H9 (cell line): ENCODE measurements at regions not wholly inside any gene's neighbourhood (a gene's known extent, or its start where the extent isn't known, plus 50 kb on each side); places are given as distances from the start of the nearest gene placed in this dataset.

Experiments
- DNase-seq: peaks from one replicate; pipeline ENCODE4 v3.0.0-alpha.2; 2017
- H2AFZ ChIP-seq: one replicate; pipeline ENCODE4 v1.6.1; 2013; ENCODE audit warnings: mild to moderate bottlenecking, low read length, control low read depth, moderate library complexity
- H2AK5ac ChIP-seq: 2 replicates; pipeline ENCODE4 v1.6.1; 2013; ENCODE audit warnings: low read length, control low read depth, mixed read lengths; ENCODE audit not compliant: insufficient read length
- H2BK120ac ChIP-seq: one replicate; pipeline ENCODE4 v1.6.1; 2013; ENCODE audit warnings: low read depth, mild to moderate bottlenecking, low read length, control low read depth, inconsistent platforms; ENCODE audit not compliant: poor library complexity, severe bottlenecking
- H2BK12ac ChIP-seq: 2 replicates; pipeline ENCODE4 v1.6.1; 2013; ENCODE audit warnings: low read length, control low read depth, mixed read lengths, low read depth; ENCODE audit not compliant: insufficient read length
- H2BK15ac ChIP-seq: 2 replicates; pipeline ENCODE4 v1.6.1; 2013; ENCODE audit warnings: low read depth, low read length, control low read depth
- H2BK20ac ChIP-seq: one replicate; pipeline ENCODE4 v1.6.1; 2013; ENCODE audit warnings: low read depth, mild to moderate bottlenecking, low read length, control low read depth, inconsistent platforms; ENCODE audit not compliant: poor library complexity, severe bottlenecking
- H2BK5ac ChIP-seq: 2 replicates; pipeline ENCODE4 v1.6.1; 2013; ENCODE audit warnings: low read length, control low read depth, mixed read lengths; ENCODE audit not compliant: insufficient read length
- H3K14ac ChIP-seq: 2 replicates; pipeline ENCODE4 v1.6.1; 2013; ENCODE audit warnings: low read length, control low read depth; ENCODE audit not compliant: insufficient read depth
- H3K18ac ChIP-seq: 2 replicates; pipeline ENCODE4 v1.6.1; 2013; ENCODE audit warnings: low read depth, mild to moderate bottlenecking, mixed read lengths, low read length, control low read depth; ENCODE audit not compliant: insufficient read length
- H3K23ac ChIP-seq: 2 replicates; pipeline ENCODE4 v1.6.1; 2013; ENCODE audit warnings: low read length, control low read depth, mixed read lengths, low read depth; ENCODE audit not compliant: insufficient read length
- H3K23me2 ChIP-seq: 2 replicates; pipeline ENCODE4 v1.6.1; 2013; ENCODE audit warnings: low read depth, mild to moderate bottlenecking, mixed read lengths, low read length, control low read depth; ENCODE audit not compliant: insufficient read length, poor library complexity, severe bottlenecking
- H3K27ac ChIP-seq: 2 replicates; pipeline ENCODE4 v1.5.1; 2013; ENCODE audit warnings: low read length, control low read depth, mixed read lengths, low read depth; ENCODE audit not compliant: insufficient read length
- H3K27me3 ChIP-seq: 2 replicates; pipeline ENCODE4 v1.6.1; 2013; ENCODE audit warnings: low read length, control low read depth, inconsistent platforms; ENCODE audit not compliant: insufficient read depth
- H3K4ac ChIP-seq: 2 replicates; pipeline ENCODE4 v1.6.1; 2013; ENCODE audit warnings: low read depth, mild to moderate bottlenecking, control low read depth, inconsistent platforms, low read length, moderate library complexity
- H3K4me1 ChIP-seq: 2 replicates; pipeline ENCODE4 v1.6.1; 2013; ENCODE audit warnings: low read length, control low read depth, inconsistent platforms; ENCODE audit not compliant: insufficient read depth
- H3K4me2 ChIP-seq: 2 replicates; pipeline ENCODE4 v1.6.1; 2013; ENCODE audit warnings: low read length, control low read depth, mixed read lengths; ENCODE audit not compliant: insufficient read length, insufficient read depth
- H3K56ac ChIP-seq: 2 replicates; pipeline ENCODE4 v1.6.1; 2013; ENCODE audit warnings: low read depth, mild to moderate bottlenecking, mixed read lengths, low read length, control low read depth; ENCODE audit not compliant: insufficient read length
- H3K79me1 ChIP-seq: 2 replicates; pipeline ENCODE4 v1.6.1; 2013; ENCODE audit warnings: low read depth, mild to moderate bottlenecking, moderate library complexity, low read length, control low read depth, inconsistent platforms; ENCODE audit not compliant: insufficient read depth, poor library complexity, severe bottlenecking
- H3K79me2 ChIP-seq: 2 replicates; pipeline ENCODE4 v1.6.1; 2013; ENCODE audit warnings: low read length, control low read depth, inconsistent platforms; ENCODE audit not compliant: insufficient read depth
- H3K9ac ChIP-seq: 2 replicates; pipeline ENCODE4 v1.6.1; 2013; ENCODE audit warnings: low read length, control low read depth, mixed read lengths; ENCODE audit not compliant: insufficient read length; ENCODE audit errors: extremely low read depth
- H3K9me3 ChIP-seq: one replicate; pipeline ENCODE4 v1.6.1; 2013; ENCODE audit warnings: low read depth, low read length, inconsistent platforms; ENCODE audit not compliant: control insufficient read depth
- H3T11ph ChIP-seq: one replicate; pipeline ENCODE4 v1.6.1; 2013; ENCODE audit warnings: mild to moderate bottlenecking, low read length, control low read depth, inconsistent platforms
- H4K20me1 ChIP-seq: one replicate; pipeline ENCODE4 v1.6.1; 2013; ENCODE audit not compliant: control insufficient read depth, insufficient read length, insufficient read depth
- H4K5ac ChIP-seq: 2 replicates; pipeline ENCODE4 v1.6.1; 2013; ENCODE audit warnings: low read depth, mild to moderate bottlenecking, mixed read lengths, low read length, control low read depth; ENCODE audit not compliant: insufficient read length
- H4K8ac ChIP-seq: replicated peaks from 2 replicates; pipeline ENCODE4 v1.6.1; 2013; ENCODE audit warnings: low read length, control low read depth, mixed read lengths, low read depth; ENCODE audit not compliant: insufficient read length
- H4K91ac ChIP-seq: 2 replicates; pipeline ENCODE4 v1.6.1; 2013; ENCODE audit warnings: low read depth, mild to moderate bottlenecking, moderate library complexity, mixed read lengths, low read length, control low read depth; ENCODE audit not compliant: insufficient read length
- H3K27ac Mint-ChIP-seq, 3 experiments: 2 replicates in 2 of 3; 3 replicates in 1 of 3; pipeline ENCODE4 v1.8.0; 2020 to 2021; ENCODE audit warnings: mixed read lengths in 3 of 3, mild to moderate bottlenecking in 1 of 3, moderate library complexity in 1 of 3
- H3K27me3 Mint-ChIP-seq: 2 replicates; pipeline ENCODE4 v1.8.0; 2021; ENCODE audit warnings: low read depth, mild to moderate bottlenecking, moderate library complexity, mixed read lengths
- H3K36me3 Mint-ChIP-seq, 3 experiments: 2 replicates in 2 of 3; 3 replicates in 1 of 3; pipeline ENCODE4 v1.8.0; 2020 to 2021; ENCODE audit warnings: low read depth in 3 of 3, mixed read lengths in 3 of 3; ENCODE audit not compliant: insufficient read depth in 1 of 3
- H3K4me1 Mint-ChIP-seq, 2 experiments: 2 replicates each; pipeline ENCODE4 v1.8.0; 2020; ENCODE audit warnings: mixed read lengths in 2 of 2
- H3K4me3 Mint-ChIP-seq, 2 experiments: 2 replicates in 1 of 2; 3 replicates in 1 of 2; pipeline ENCODE4 v1.8.0; 2020 to 2021; ENCODE audit warnings: mild to moderate bottlenecking in 2 of 2, mixed read lengths in 2 of 2, moderate library complexity in 1 of 2
- H3K9me3 Mint-ChIP-seq, 2 experiments: 2 replicates in 1 of 2; 3 replicates in 1 of 2; pipeline ENCODE4 v1.8.0; 2020; ENCODE audit warnings: mild to moderate bottlenecking in 2 of 2, mixed read lengths in 2 of 2, moderate library complexity in 1 of 2
- whole genome bisulfite sequencing: extraction: QIAGEN DNeasy Blood & Tissue Kit; methylation state at CpG from one replicate; pipeline ENCODE4 v1.1.7; 2013; ENCODE audit warnings: missing lambda C conversion rate, low lambda C conversion rate, mixed read lengths; ENCODE audit not compliant: insufficient read length; ENCODE audit errors: extremely low coverage; 5-methylcytosine and 5-hydroxymethylcytosine counted together
- TF ChIP-seq, protein P1 (sequence below): fragments of 200-600 bp; sonication (generic); conservative IDR thresholded peaks from 3 replicates; pipeline ENCODE4 v1.8.0; 2021; ENCODE audit warnings: antibody characterized with exemption, mild to moderate bottlenecking

GRCh38 chr7:156062286-156062685, 250.0 kb upstream of the SHH start:
- no peaks in the 10 kb centered on the region for H3K79me1 ChIP-seq
- H3K27me3 ChIP-seq = no peaks in the 10 kb centered on the region
- Mint-ChIP-seq H3K36me3 (peaks cover 0 to 4% (median 2%) of the 10 kb centered on the region in 3 experiments; a peak in 3 of 7 replicates), H3K9me3 (peaks cover 10 to 25% of the 10 kb centered on the region in 2 experiments), H3K27ac (no peak overlapping the region), H3K4me3 (no peak overlapping the region), H3K4me1 (no peaks in the 10 kb centered on the region), H3K27me3 (peaks cover 6% of the 10 kb centered on the region)
- H2BK20ac ChIP-seq = no peak overlapping the region
- H3K4ac ChIP-seq = no peak overlapping the region
- no peaks in the 10 kb centered on the region for H4K20me1 ChIP-seq
- H3K4me2 ChIP-seq = no peak overlapping the region
- no peak for DNase-seq
- H4K8ac ChIP-seq = no peak overlapping the region
- H2AFZ ChIP-seq = no peak overlapping the region
- H3K4me1 ChIP-seq = no peaks in the 10 kb centered on the region
- no peak overlapping the region for H3K56ac ChIP-seq
- H2BK5ac ChIP-seq = no peak overlapping the region
- H3K18ac ChIP-seq = no peak overlapping the region
- H3K23me2 ChIP-seq = no peaks in the 10 kb centered on the region
- no peak overlapping the region for H3T11ph ChIP-seq
- no peaks in the 10 kb centered on the region for H3K79me2 ChIP-seq
- no peak overlapping the region for H3K23ac ChIP-seq
- TF ChIP-seq, protein P1, sequence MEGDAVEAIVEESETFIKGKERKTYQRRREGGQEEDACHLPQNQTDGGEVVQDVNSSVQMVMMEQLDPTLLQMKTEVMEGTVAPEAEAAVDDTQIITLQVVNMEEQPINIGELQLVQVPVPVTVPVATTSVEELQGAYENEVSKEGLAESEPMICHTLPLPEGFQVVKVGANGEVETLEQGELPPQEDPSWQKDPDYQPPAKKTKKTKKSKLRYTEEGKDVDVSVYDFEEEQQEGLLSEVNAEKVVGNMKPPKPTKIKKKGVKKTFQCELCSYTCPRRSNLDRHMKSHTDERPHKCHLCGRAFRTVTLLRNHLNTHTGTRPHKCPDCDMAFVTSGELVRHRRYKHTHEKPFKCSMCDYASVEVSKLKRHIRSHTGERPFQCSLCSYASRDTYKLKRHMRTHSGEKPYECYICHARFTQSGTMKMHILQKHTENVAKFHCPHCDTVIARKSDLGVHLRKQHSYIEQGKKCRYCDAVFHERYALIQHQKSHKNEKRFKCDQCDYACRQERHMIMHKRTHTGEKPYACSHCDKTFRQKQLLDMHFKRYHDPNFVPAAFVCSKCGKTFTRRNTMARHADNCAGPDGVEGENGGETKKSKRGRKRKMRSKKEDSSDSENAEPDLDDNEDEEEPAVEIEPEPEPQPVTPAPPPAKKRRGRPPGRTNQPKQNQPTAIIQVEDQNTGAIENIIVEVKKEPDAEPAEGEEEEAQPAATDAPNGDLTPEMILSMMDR = no peak
- no peak overlapping the region for H4K91ac ChIP-seq
- no peak overlapping the region for H2BK15ac ChIP-seq
- WGBS = no CpG with 5 or more reads among the region's 9 CpGs
- H3K9me3 ChIP-seq = no peaks in the 10 kb centered on the region
- no peak overlapping the region for H3K27ac ChIP-seq
- no peak overlapping the region for H4K5ac ChIP-seq
- H2AK5ac ChIP-seq = no peak overlapping the region
- H3K14ac ChIP-seq = no peak overlapping the region
- H2BK120ac ChIP-seq = no peak overlapping the region
- no peak overlapping the region for H3K9ac ChIP-seq
- no peak overlapping the region for H2BK12ac ChIP-seq
